ENCODE measurements at regions not wholly inside any gene's neighbourhood (a gene's known extent, or its start where the extent isn't known, plus 50 kb on each side); places are given as distances from the start of the nearest gene placed in this dataset.

GRCh38 chr2:226208726-226209125 is 590.9 kb downstream of the IRS1 start:
- DNase-seq (ENCODE audit: insufficient read length, low spot score) (no peak), FAIRE-seq (no peak)
- no peak for TF ChIP-seq POU2F2 (IDR thresholded peaks at IDR 0.05; ENCODE audit: low read depth, low read length)
- TF ChIP-seq TAF1 (IDR thresholded peaks at IDR 0.05; ENCODE audit: low read depth, low read length): no peak
- TF ChIP-seq PAX5 (IDR thresholded peaks at IDR 0.05; ENCODE audit: insufficient read depth, low read length, severe bottlenecking): no peak
- TF ChIP-seq POLR2A (IDR thresholded peaks at IDR 0.05; ENCODE audit: low read depth, low read length): no peak
- no peak for TF ChIP-seq POLR2AphosphoS5 (IDR thresholded peaks at IDR 0.05; ENCODE audit: low read depth, low read length)
- no peak for TF ChIP-seq SPI1 (IDR thresholded peaks at IDR 0.05; ENCODE audit: low read depth, low read length)

- DNase-seq (ENCODE audit: insufficient read length, low spot score): no peak
- TF ChIP-seq SPI1 (IDR thresholded peaks at IDR 0.05; ENCODE audit: low read depth, low read length) (no peak), POU2F2 (IDR thresholded peaks at IDR 0.05; ENCODE audit: low read depth, low read length) (no peak), TAF1 (IDR thresholded peaks at IDR 0.05; ENCODE audit: low read depth, low read length) (no peak), POLR2AphosphoS5 (IDR thresholded peaks at IDR 0.05; ENCODE audit: low read depth, low read length) (no peak), PAX5 (IDR thresholded peaks at IDR 0.05; ENCODE audit: insufficient read depth, low read length, severe bottlenecking) (no peak), POLR2A (IDR thresholded peaks at IDR 0.05; ENCODE audit: low read depth, low read length) (no peak)
- FAIRE-seq: no peak
Observed at GRCh38 chr2:226207671-226208070, 591.9 kb downstream of the IRS1 start.

- TF ChIP-seq POLR2A (IDR thresholded peaks at IDR 0.05; ENCODE audit: low read depth, low read length): no peak
- TF ChIP-seq POLR2AphosphoS5 (IDR thresholded peaks at IDR 0.05; ENCODE audit: low read depth, low read length): no peak
- TF ChIP-seq TAF1 (IDR thresholded peaks at IDR 0.05; ENCODE audit: low read depth, low read length): no peak
- no peak for TF ChIP-seq PAX5 (IDR thresholded peaks at IDR 0.05; ENCODE audit: insufficient read depth, low read length, severe bottlenecking)
- TF ChIP-seq POU2F2 (IDR thresholded peaks at IDR 0.05; ENCODE audit: low read depth, low read length): no peak
- no peak for TF ChIP-seq SPI1 (IDR thresholded peaks at IDR 0.05; ENCODE audit: low read depth, low read length)
- DNase-seq (ENCODE audit: insufficient read length, low spot score): no peak
- no peak for FAIRE-seq
Observed at GRCh38 chr2:226199555-226199954, 600.1 kb downstream of the IRS1 start.

GRCh38 chr2:226198956-226199355 is 600.7 kb downstream of the IRS1 start:
- FAIRE-seq: no peak
- TF ChIP-seq POU2F2 (IDR thresholded peaks at IDR 0.05; ENCODE audit: low read depth, low read length) (no peak), POLR2AphosphoS5 (IDR thresholded peaks at IDR 0.05; ENCODE audit: low read depth, low read length) (no peak), SPI1 (IDR thresholded peaks at IDR 0.05; ENCODE audit: low read depth, low read length) (no peak), PAX5 (IDR thresholded peaks at IDR 0.05; ENCODE audit: insufficient read depth, low read length, severe bottlenecking) (no peak), TAF1 (IDR thresholded peaks at IDR 0.05; ENCODE audit: low read depth, low read length) (no peak), POLR2A (IDR thresholded peaks at IDR 0.05; ENCODE audit: low read depth, low read length) (no peak)
- DNase-seq (ENCODE audit: insufficient read length, low spot score): no peak

GRCh38 chr2:226190479-226191252 is 609.0 kb downstream of the IRS1 start:
- no peak for TF ChIP-seq SPI1 (IDR thresholded peaks at IDR 0.05; ENCODE audit: low read depth, low read length)
- TF ChIP-seq POLR2AphosphoS5 (IDR thresholded peaks at IDR 0.05; ENCODE audit: low read depth, low read length): no peak
- no peak for TF ChIP-seq PAX5 (IDR thresholded peaks at IDR 0.05; ENCODE audit: insufficient read depth, low read length, severe bottlenecking)
- no peak for TF ChIP-seq POU2F2 (IDR thresholded peaks at IDR 0.05; ENCODE audit: low read depth, low read length)
- FAIRE-seq: no peak
- DNase-seq (ENCODE audit: insufficient read length, low spot score): no peak

- TF ChIP-seq TAF1 (IDR thresholded peaks at IDR 0.05; ENCODE audit: low read depth, low read length) (no peak), POLR2A (IDR thresholded peaks at IDR 0.05; ENCODE audit: low read depth, low read length) (no peak), PAX5 (IDR thresholded peaks at IDR 0.05; ENCODE audit: insufficient read depth, low read length, severe bottlenecking) (no peak), POLR2AphosphoS5 (IDR thresholded peaks at IDR 0.05; ENCODE audit: low read depth, low read length) (no peak), POU2F2 (IDR thresholded peaks at IDR 0.05; ENCODE audit: low read depth, low read length) (no peak), SPI1 (IDR thresholded peaks at IDR 0.05; ENCODE audit: low read depth, low read length) (no peak)
- DNase-seq (ENCODE audit: insufficient read length, low spot score) (no peak), FAIRE-seq (no peak)
Observed at GRCh38 chr2:226189061-226189460, 610.6 kb downstream of the IRS1 start.

GRCh38 chr2:226187616-226188015 is 612.0 kb downstream of the IRS1 start:
- TF ChIP-seq SPI1 (IDR thresholded peaks at IDR 0.05; ENCODE audit: low read depth, low read length): no peak
- TF ChIP-seq TAF1 (IDR thresholded peaks at IDR 0.05; ENCODE audit: low read depth, low read length): no peak
- no peak for TF ChIP-seq POU2F2 (IDR thresholded peaks at IDR 0.05; ENCODE audit: low read depth, low read length)
- no peak for TF ChIP-seq PAX5 (IDR thresholded peaks at IDR 0.05; ENCODE audit: insufficient read depth, low read length, severe bottlenecking)
- no peak for TF ChIP-seq POLR2AphosphoS5 (IDR thresholded peaks at IDR 0.05; ENCODE audit: low read depth, low read length)
- no peak for TF ChIP-seq POLR2A (IDR thresholded peaks at IDR 0.05; ENCODE audit: low read depth, low read length)
- DNase-seq (ENCODE audit: insufficient read length, low spot score) (no peak), FAIRE-seq (no peak)

- FAIRE-seq (no peak), DNase-seq (ENCODE audit: insufficient read length, low spot score) (no peak)
- no peak for TF ChIP-seq POU2F2 (IDR thresholded peaks at IDR 0.05; ENCODE audit: low read depth, low read length)
- TF ChIP-seq PAX5 (IDR thresholded peaks at IDR 0.05; ENCODE audit: insufficient read depth, low read length, severe bottlenecking): no peak
- no peak for TF ChIP-seq POLR2AphosphoS5 (IDR thresholded peaks at IDR 0.05; ENCODE audit: low read depth, low read length)
- TF ChIP-seq POLR2A (IDR thresholded peaks at IDR 0.05; ENCODE audit: low read depth, low read length): no peak
- TF ChIP-seq SPI1 (IDR thresholded peaks at IDR 0.05; ENCODE audit: low read depth, low read length): no peak
- TF ChIP-seq TAF1 (IDR thresholded peaks at IDR 0.05; ENCODE audit: low read depth, low read length): no peak
Observed at GRCh38 chr2:226187156-226187555, 612.5 kb downstream of the IRS1 start.

- DNase-seq (ENCODE audit: insufficient read length, low spot score) (no peak), FAIRE-seq (no peak)
- no peak for TF ChIP-seq POLR2A (IDR thresholded peaks at IDR 0.05; ENCODE audit: low read depth, low read length)
- no peak for TF ChIP-seq TAF1 (IDR thresholded peaks at IDR 0.05; ENCODE audit: low read depth, low read length)
- TF ChIP-seq PAX5 (IDR thresholded peaks at IDR 0.05; ENCODE audit: insufficient read depth, low read length, severe bottlenecking): no peak
- no peak for TF ChIP-seq POLR2AphosphoS5 (IDR thresholded peaks at IDR 0.05; ENCODE audit: low read depth, low read length)
- no peak for TF ChIP-seq POU2F2 (IDR thresholded peaks at IDR 0.05; ENCODE audit: low read depth, low read length)
- TF ChIP-seq SPI1 (IDR thresholded peaks at IDR 0.05; ENCODE audit: low read depth, low read length): no peak
Observed at GRCh38 chr2:226185616-226186211, 613.9 kb downstream of the IRS1 start.
